Endodermal cell (in vitro differentiated cells): ENCODE measurements at regions not wholly inside any gene's neighbourhood (a gene's known extent, or its start where the extent isn't known, plus 50 kb on each side); places are given as distances from the start of the nearest gene placed in this dataset.

Experiments
- DNase-seq: peaks from one replicate; pipeline ENCODE4 v3.0.0-alpha.2; 2017
- H3K27ac ChIP-seq: 2 replicates; pipeline ENCODE4 v1.5.1; 2013; ENCODE audit warnings: mild to moderate bottlenecking, low read depth, low read length, moderate library complexity
- H3K27me3 ChIP-seq: 2 replicates; pipeline ENCODE4 v1.6.1; 2013; ENCODE audit warnings: mild to moderate bottlenecking, low read length, moderate library complexity; ENCODE audit not compliant: insufficient read depth, control insufficient read depth, poor library complexity, severe bottlenecking
- H3K36me3 ChIP-seq: 2 replicates; pipeline ENCODE4 v1.7.0; 2013; ENCODE audit warnings: mild to moderate bottlenecking, low read length, moderate library complexity; ENCODE audit not compliant: control insufficient read depth, insufficient read depth
- H3K4me1 ChIP-seq: one replicate; pipeline ENCODE4 v1.7.0; 2013; ENCODE audit warnings: low read length; ENCODE audit not compliant: control insufficient read depth, insufficient read depth
- H3K4me3 ChIP-seq: 2 replicates; pipeline ENCODE4 v1.5.1; 2013; ENCODE audit warnings: mild to moderate bottlenecking, low read length, moderate library complexity
- H3K9ac ChIP-seq: 2 replicates; pipeline ENCODE4 v1.6.1; 2013; ENCODE audit warnings: mild to moderate bottlenecking, low read length, moderate library complexity; ENCODE audit not compliant: poor library complexity, severe bottlenecking; ENCODE audit errors: extremely low read depth
- H3K9me3 ChIP-seq: 2 replicates; pipeline ENCODE4 v1.6.1; 2013; ENCODE audit warnings: mild to moderate bottlenecking, low read length, moderate library complexity; ENCODE audit not compliant: control insufficient read depth
- H3K27ac Mint-ChIP-seq: 2 replicates; pipeline ENCODE4 v1.8.0; 2020; ENCODE audit warnings: mixed read lengths
- H3K27me3 Mint-ChIP-seq: 2 replicates; pipeline ENCODE4 v1.8.0; 2021; ENCODE audit warnings: mild to moderate bottlenecking, mixed read lengths; ENCODE audit not compliant: insufficient read depth
- H3K36me3 Mint-ChIP-seq: 2 replicates; pipeline ENCODE4 v1.8.0; 2020; ENCODE audit warnings: low read depth, mixed read lengths
- H3K4me1 Mint-ChIP-seq: 2 replicates; pipeline ENCODE4 v1.8.0; 2020; ENCODE audit warnings: mixed read lengths
- H3K4me3 Mint-ChIP-seq: 2 replicates; pipeline ENCODE4 v1.8.0; 2020; ENCODE audit warnings: mild to moderate bottlenecking, moderate library complexity, mixed read lengths
- H3K9me3 Mint-ChIP-seq: 2 replicates; pipeline ENCODE4 v1.8.0; 2020; ENCODE audit warnings: mild to moderate bottlenecking, mixed read lengths
- CTCF ChIP-seq: fragments of 200-600 bp; sonication (generic); conservative IDR thresholded peaks from 2 replicates; pipeline ENCODE4 v1.5.0; 2021; ENCODE audit warnings: antibody characterized with exemption, mild to moderate bottlenecking
- WGBS, 2 experiments: methylation state at CpG; one replicate each; pipeline versions ENCODE4 v1.1.5 to v1.1.7; 2013; ENCODE audit warnings: missing lambda C conversion rate in 2 of 2, mixed read lengths in 1 of 2; ENCODE audit not compliant: insufficient coverage in 1 of 2, insufficient read length in 1 of 2; 5-methylcytosine and 5-hydroxymethylcytosine counted together

- H3K4me1 Mint-ChIP-seq, result no peaks in the 10 kb centered on the region
- H3K27me3 Mint-ChIP-seq, result no peaks in the 10 kb centered on the region
- no peak for DNase-seq
- H3K9me3 Mint-ChIP-seq, result peaks cover 9% of the 10 kb centered on the region
- H3K9ac ChIP-seq, result no peak overlapping the region
- no peak overlapping the region for H3K4me3 Mint-ChIP-seq
- H3K9me3 ChIP-seq, result no peaks in the 10 kb centered on the region
- no peak overlapping the region for H3K27ac Mint-ChIP-seq
- whole genome bisulfite sequencing, 2 experiments, result 90 to 97% methylated on average over 2 to 3 of the region's 3 CpGs
- H3K27ac ChIP-seq, result no peak overlapping the region
- no peak for TF ChIP-seq CTCF
- no peaks in the 10 kb centered on the region for H3K36me3 Mint-ChIP-seq
- H3K36me3 ChIP-seq, result no peaks in the 10 kb centered on the region
- no peaks in the 10 kb centered on the region for H3K4me1 ChIP-seq
- H3K4me3 ChIP-seq, result no peak overlapping the region
- no peaks in the 10 kb centered on the region for H3K27me3 ChIP-seq
Observed at GRCh38 chr2:15875969-15876705, 64.2 kb upstream of the MYCN start.

GRCh38 chr2:15880226-15881119 lies 59.9 kb upstream of the MYCN start:
- no peak for DNase-seq
- no peaks in the 10 kb centered on the region for H3K36me3 ChIP-seq
- H3K9me3 Mint-ChIP-seq, result peaks cover 9% of the 10 kb centered on the region
- no peak overlapping the region for H3K27ac ChIP-seq
- H3K9ac ChIP-seq, result no peak overlapping the region
- H3K27me3 ChIP-seq, result no peaks in the 10 kb centered on the region
- 94 to 100% methylated on average over 4 to 6 of the region's 6 CpGs for WGBS, 2 experiments
- no peaks in the 10 kb centered on the region for H3K36me3 Mint-ChIP-seq
- H3K27ac Mint-ChIP-seq, result no peak overlapping the region
- H3K9me3 ChIP-seq, result no peaks in the 10 kb centered on the region
- H3K4me3 ChIP-seq, result no peak overlapping the region
- peaks cover 4% of the 10 kb centered on the region for H3K4me1 Mint-ChIP-seq
- no peak for TF ChIP-seq CTCF
- H3K4me3 Mint-ChIP-seq, result no peak overlapping the region
- no peaks in the 10 kb centered on the region for H3K4me1 ChIP-seq
- H3K27me3 Mint-ChIP-seq, result no peaks in the 10 kb centered on the region

GRCh38 chr2:15881120-15881433 lies 59.3 kb upstream of the MYCN start:
- Mint-ChIP-seq H3K36me3 (no peaks in the 10 kb centered on the region), H3K27ac (no peak overlapping the region), H3K9me3 (peaks cover 9% of the 10 kb centered on the region), H3K27me3 (peaks cover 2% of the 10 kb centered on the region), H3K4me1 (peaks cover 4% of the 10 kb centered on the region), H3K4me3 (no peak overlapping the region)
- Histone ChIP-seq H3K9me3 (no peaks in the 10 kb centered on the region), H3K9ac (no peak overlapping the region), H3K27ac (no peak overlapping the region), H3K4me1 (no peaks in the 10 kb centered on the region), H3K4me3 (no peak overlapping the region), H3K27me3 (no peaks in the 10 kb centered on the region), H3K36me3 (no peaks in the 10 kb centered on the region)
- no peak for TF ChIP-seq CTCF
- no peak for DNase-seq
- WGBS, 2 experiments, result 81 to 89% methylated on average over 4 to 6 of the region's 7 CpGs
